Mucosa of rectum (tissue), 2 donors: ENCODE measurements at regions not wholly inside any gene's neighbourhood (a gene's known extent, or its start where the extent isn't known, plus 50 kb on each side); places are given as distances from the start of the nearest gene placed in this dataset.

Experiments used
- H3K27ac ChIP-seq, 2 donors: one replicate each; pipeline ENCODE4 v1.7.0; 2013; ENCODE audit warnings: inconsistent platforms in 2 of 2, low read depth in 2 of 2, low read length in 2 of 2
- H3K27me3 ChIP-seq, 2 donors: one replicate each; pipeline ENCODE4 v1.7.0; 2013; ENCODE audit warnings: low read length in 2 of 2; ENCODE audit not compliant: control insufficient read depth in 2 of 2, insufficient read depth in 2 of 2
- H3K36me3 ChIP-seq, 2 donors: one replicate each; pipeline ENCODE4 v1.7.0; 2013; ENCODE audit warnings: low read length in 2 of 2; ENCODE audit not compliant: control insufficient read depth in 2 of 2, insufficient read depth in 2 of 2
- H3K4me1 ChIP-seq, 2 donors: one replicate each; pipeline ENCODE4 v1.7.0; 2013; ENCODE audit warnings: low read length in 2 of 2, mild to moderate bottlenecking in 1 of 2; ENCODE audit not compliant: control insufficient read depth in 2 of 2, insufficient read depth in 2 of 2
- H3K4me3 ChIP-seq, 2 donors: one replicate each; pipeline ENCODE4 v1.7.0; 2013; ENCODE audit warnings: low read length in 2 of 2
- H3K9ac ChIP-seq, 2 donors: one replicate each; pipeline ENCODE4 v1.7.0; 2013; ENCODE audit warnings: low read length in 2 of 2, low read depth in 1 of 2, mild to moderate bottlenecking in 1 of 2
- H3K9me3 ChIP-seq, 2 donors: one replicate each; pipeline ENCODE4 v1.7.0; 2013; ENCODE audit warnings: low read length in 2 of 2; ENCODE audit not compliant: control insufficient read depth in 2 of 2
- donor health status: healthy.
- donor health status: Normal muscosa, but diverticular disease.

- Histone ChIP-seq H3K27ac (no peak overlapping the region), H3K9ac (no peak overlapping the region), H3K4me1 (no peaks in the 10 kb centered on the region), H3K27me3 (no peaks in the 10 kb centered on the region), H3K9me3 (no peaks in the 10 kb centered on the region), H3K4me3 (no peak overlapping the region), H3K36me3 (no peaks in the 10 kb centered on the region)
These were observed 306.8 kb upstream of the DMAC1 start for GRCh38 chr9:8106362-8106761.

- Histone ChIP-seq H3K4me1 (no peaks in the 10 kb centered on the region), H3K4me3 (no peak overlapping the region), H3K27me3 (no peaks in the 10 kb centered on the region), H3K9me3 (no peaks in the 10 kb centered on the region), H3K27ac (no peak overlapping the region), H3K36me3 (no peaks in the 10 kb centered on the region), H3K9ac (no peak overlapping the region)
These were observed 302.0 kb upstream of the DMAC1 start for GRCh38 chr9:8101607-8102006.

GRCh38 chr9:8096091-8096490 lies 296.5 kb upstream of the DMAC1 start:
- Histone ChIP-seq H3K36me3 (no peaks in the 10 kb centered on the region), H3K9me3 (no peaks in the 10 kb centered on the region), H3K27ac (no peak overlapping the region), H3K4me3 (no peak overlapping the region), H3K4me1 (no peaks in the 10 kb centered on the region), H3K9ac (no peak overlapping the region), H3K27me3 (no peaks in the 10 kb centered on the region)

GRCh38 chr9:8095672-8096086 lies 296.1 kb upstream of the DMAC1 start:
- H3K36me3 ChIP-seq, result no peaks in the 10 kb centered on the region
- no peak overlapping the region for H3K4me3 ChIP-seq
- no peaks in the 10 kb centered on the region for H3K27me3 ChIP-seq
- no peak overlapping the region for H3K27ac ChIP-seq
- H3K9ac ChIP-seq, result no peak overlapping the region
- no peaks in the 10 kb centered on the region for H3K9me3 ChIP-seq
- no peaks in the 10 kb centered on the region for H3K4me1 ChIP-seq

GRCh38 chr9:8088477-8088876 lies 288.9 kb upstream of the DMAC1 start:
- Histone ChIP-seq H3K4me1 (no peaks in the 10 kb centered on the region), H3K4me3 (no peak overlapping the region), H3K27me3 (no peaks in the 10 kb centered on the region)

GRCh38 chr9:8085986-8086385 lies 286.4 kb upstream of the DMAC1 start:
- Histone ChIP-seq H3K9me3 (no peaks in the 10 kb centered on the region), H3K4me1 (no peaks in the 10 kb centered on the region), H3K27me3 (no peaks in the 10 kb centered on the region), H3K36me3 (no peaks in the 10 kb centered on the region), H3K27ac (no peak overlapping the region), H3K9ac (no peak overlapping the region), H3K4me3 (no peak overlapping the region)

More at GRCh38 chr9:8088477-8088876, 288.9 kb upstream of the DMAC1 start:
- H3K9ac ChIP-seq, result no peak overlapping the region
- H3K36me3 ChIP-seq, result no peaks in the 10 kb centered on the region
- no peaks in the 10 kb centered on the region for H3K9me3 ChIP-seq
- H3K27ac ChIP-seq, result no peak overlapping the region

- Histone ChIP-seq H3K9ac (no peak overlapping the region), H3K27me3 (no peaks in the 10 kb centered on the region), H3K36me3 (no peaks in the 10 kb centered on the region), H3K9me3 (no peaks in the 10 kb centered on the region), H3K4me1 (no peaks in the 10 kb centered on the region), H3K4me3 (no peak overlapping the region), H3K27ac (no peak overlapping the region)
These were observed 279.1 kb upstream of the DMAC1 start for GRCh38 chr9:8078641-8079140.

GRCh38 chr9:8074713-8075286 lies 275.2 kb upstream of the DMAC1 start:
- H3K27me3 ChIP-seq, result no peaks in the 10 kb centered on the region
- no peaks in the 10 kb centered on the region for H3K9me3 ChIP-seq
- no peak overlapping the region for H3K4me3 ChIP-seq
- no peak overlapping the region for H3K27ac ChIP-seq
- H3K4me1 ChIP-seq, result no peaks in the 10 kb centered on the region
- H3K9ac ChIP-seq, result no peak overlapping the region
- no peaks in the 10 kb centered on the region for H3K36me3 ChIP-seq

GRCh38 chr9:8071445-8071798 lies 271.8 kb upstream of the DMAC1 start:
- Histone ChIP-seq H3K27me3 (no peaks in the 10 kb centered on the region), H3K9ac (no peak overlapping the region), H3K36me3 (no peaks in the 10 kb centered on the region), H3K9me3 (no peaks in the 10 kb centered on the region), H3K4me1 (no peaks in the 10 kb centered on the region), H3K27ac (no peak overlapping the region), H3K4me3 (no peak overlapping the region)

GRCh38 chr9:8070779-8071444 lies 271.3 kb upstream of the DMAC1 start:
- no peaks in the 10 kb centered on the region for H3K27me3 ChIP-seq
- no peak overlapping the region for H3K27ac ChIP-seq
- no peaks in the 10 kb centered on the region for H3K9me3 ChIP-seq
- H3K4me1 ChIP-seq, result no peaks in the 10 kb centered on the region
- H3K9ac ChIP-seq, result no peak overlapping the region
- no peaks in the 10 kb centered on the region for H3K36me3 ChIP-seq
- H3K4me3 ChIP-seq, result no peak overlapping the region
